Occipital lobe (tissue), 1 donor: ENCODE measurements at regions not wholly inside any gene's neighbourhood (a gene's known extent, or its start where the extent isn't known, plus 50 kb on each side); places are given as distances from the start of the nearest gene placed in this dataset.

ENCODE experiments used
- DNase-seq: peaks from one replicate; lab custom pipeline; 2025; lab: John Stamatoyannopoulos, UW

- DNase-seq, result no peak
These were observed 186.5 kb upstream of the LHX5 start for GRCh38 chr12:113658006-113658655.

GRCh38 chr12:113655919-113656318, 184.2 kb upstream of the LHX5 start:
- no peak for DNase-seq

GRCh38 chr12:113655479-113655878, 183.8 kb upstream of the LHX5 start:
- no peak for DNase-seq

GRCh38 chr12:113651662-113652061, 180.0 kb upstream of the LHX5 start:
- no peak for DNase-seq

GRCh38 chr12:113650476-113650875, 178.8 kb upstream of the LHX5 start:
- DNase-seq, result no peak

GRCh38 chr12:113649256-113649830, 177.7 kb upstream of the LHX5 start:
- no peak for DNase-seq

- DNase-seq, result no peak
These were observed 175.4 kb upstream of the LHX5 start for GRCh38 chr12:113647048-113647447.

- no peak for DNase-seq
These were observed 173.9 kb upstream of the LHX5 start for GRCh38 chr12:113645603-113646002.

GRCh38 chr12:113645183-113645582, 173.5 kb upstream of the LHX5 start:
- DNase-seq, result no peak

GRCh38 chr12:113643177-113643974, 171.7 kb upstream of the LHX5 start:
- no peak for DNase-seq

- no peak for DNase-seq
These were observed 171.0 kb upstream of the LHX5 start for GRCh38 chr12:113642672-113643071.

GRCh38 chr12:113642216-113642615, 170.5 kb upstream of the LHX5 start:
- DNase-seq, result no peak

- no peak for DNase-seq
These were observed 169.9 kb upstream of the LHX5 start for GRCh38 chr12:113641426-113642030.

- DNase-seq, result no peak
These were observed 169.2 kb upstream of the LHX5 start for GRCh38 chr12:113640837-113641236.

- DNase-seq, result no peak
These were observed 167.8 kb upstream of the LHX5 start for GRCh38 chr12:113639474-113639873.

GRCh38 chr12:113638460-113638775, 166.7 kb upstream of the LHX5 start:
- no peak for DNase-seq

GRCh38 chr12:113634982-113635381, 163.3 kb upstream of the LHX5 start:
- no peak for DNase-seq

GRCh38 chr12:113634474-113634873, 162.8 kb upstream of the LHX5 start:
- DNase-seq, result no peak

- no peak for DNase-seq
These were observed 162.1 kb upstream of the LHX5 start for GRCh38 chr12:113633678-113634332.

GRCh38 chr12:113630625-113631024, 159.0 kb upstream of the LHX5 start:
- DNase-seq, result no peak

- no peak for DNase-seq
These were observed 153.8 kb upstream of the LHX5 start for GRCh38 chr12:113625499-113625898.

- no peak for DNase-seq
These were observed 150.7 kb upstream of the LHX5 start for GRCh38 chr12:113622410-113622809.
